Nephron progenitor cell (in vitro differentiated cells): ENCODE measurements at regions not wholly inside any gene's neighbourhood (a gene's known extent, or its start where the extent isn't known, plus 50 kb on each side); places are given as distances from the start of the nearest gene placed in this dataset.
"Not testable (repeated sequence)": the region's sequence is repeated elsewhere in the genome, so short reads cannot be mapped to it uniquely, and the experiment has no call there.

Experiments
- DNase-seq: peaks from one replicate; pipeline ENCODE4 v3.0.0; 2021
- H3K27ac Mint-ChIP-seq: 2 replicates; pipeline ENCODE4 v1.8.0; 2021; ENCODE audit warnings: mild to moderate bottlenecking, moderate library complexity, mixed read lengths
- H3K27me3 Mint-ChIP-seq: 2 replicates; pipeline ENCODE4 v1.8.0; 2021; ENCODE audit warnings: mild to moderate bottlenecking, low read depth, mixed read lengths; ENCODE audit not compliant: poor library complexity
- H3K36me3 Mint-ChIP-seq: 2 replicates; pipeline ENCODE4 v1.8.0; 2021; ENCODE audit warnings: low read depth, mixed read lengths
- H3K4me1 Mint-ChIP-seq: 2 replicates; pipeline ENCODE4 v1.8.0; 2021; ENCODE audit warnings: mixed read lengths
- H3K4me3 Mint-ChIP-seq: 2 replicates; pipeline ENCODE4 v1.8.0; 2021; ENCODE audit warnings: mild to moderate bottlenecking, moderate library complexity, mixed read lengths
- H3K9me3 Mint-ChIP-seq: 2 replicates; pipeline ENCODE4 v1.8.0; 2021; ENCODE audit warnings: mild to moderate bottlenecking, moderate library complexity, mixed read lengths
- TF ChIP-seq, protein P1 (sequence below): fragments of 200-600 bp; sonication (generic); IDR thresholded peaks from 2 replicates; pipeline ENCODE4 v1.5.0; 2021; ENCODE audit warnings: antibody characterized with exemption

DNA sequence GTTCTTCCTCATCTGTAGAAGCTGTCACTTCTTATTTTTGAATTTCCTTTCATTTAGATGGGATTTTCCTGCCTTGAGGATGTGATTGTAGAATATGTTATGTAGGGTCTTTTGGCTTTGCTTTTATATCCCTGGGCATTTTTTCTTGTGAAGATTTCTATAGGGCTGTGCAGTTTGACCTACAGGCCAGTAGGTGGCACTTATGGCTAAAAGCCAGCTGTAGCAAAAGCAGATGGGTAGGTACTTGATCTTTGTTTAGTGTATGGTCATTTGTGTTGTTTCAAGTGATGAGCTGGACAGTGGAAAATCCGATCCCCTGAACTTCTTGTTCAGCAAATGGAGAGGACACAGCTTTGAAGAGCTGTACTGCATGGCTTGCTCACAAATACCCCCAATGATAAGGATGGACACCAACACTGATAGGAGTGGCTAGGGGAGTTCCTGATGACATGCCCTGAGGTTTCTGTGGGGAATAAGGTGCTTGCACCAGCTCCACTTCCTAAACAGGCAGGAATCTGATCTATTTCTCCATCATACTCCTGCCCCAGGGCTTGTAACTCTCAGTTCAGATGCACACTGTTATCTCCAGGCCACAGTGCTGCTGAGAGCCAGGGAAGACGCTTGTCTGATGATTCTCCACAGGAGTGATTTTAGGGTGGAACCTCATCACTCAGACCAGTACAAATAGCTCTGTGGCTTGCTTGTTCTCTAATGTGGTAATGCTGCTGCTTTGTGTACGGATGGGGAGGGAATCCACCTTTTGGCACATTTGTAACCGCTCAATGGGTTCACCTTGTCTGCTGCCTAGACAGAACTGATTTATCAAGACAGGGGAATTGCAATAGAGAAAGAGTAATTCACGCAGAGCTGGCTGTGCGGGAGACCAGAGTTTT lies 417.1 kb upstream of the MAGEB16 start:
- Mint-ChIP-seq H3K4me1 (peaks cover 17% of the 10 kb centered on the region), H3K9me3 (peaks cover 32% of the 10 kb centered on the region), H3K4me3 (no peak overlapping the region), H3K36me3 (no peaks in the 10 kb centered on the region), H3K27me3 (no peaks in the 10 kb centered on the region), H3K27ac (no peak overlapping the region)
- DNase-seq, result no peak
- TF ChIP-seq, protein P1, sequence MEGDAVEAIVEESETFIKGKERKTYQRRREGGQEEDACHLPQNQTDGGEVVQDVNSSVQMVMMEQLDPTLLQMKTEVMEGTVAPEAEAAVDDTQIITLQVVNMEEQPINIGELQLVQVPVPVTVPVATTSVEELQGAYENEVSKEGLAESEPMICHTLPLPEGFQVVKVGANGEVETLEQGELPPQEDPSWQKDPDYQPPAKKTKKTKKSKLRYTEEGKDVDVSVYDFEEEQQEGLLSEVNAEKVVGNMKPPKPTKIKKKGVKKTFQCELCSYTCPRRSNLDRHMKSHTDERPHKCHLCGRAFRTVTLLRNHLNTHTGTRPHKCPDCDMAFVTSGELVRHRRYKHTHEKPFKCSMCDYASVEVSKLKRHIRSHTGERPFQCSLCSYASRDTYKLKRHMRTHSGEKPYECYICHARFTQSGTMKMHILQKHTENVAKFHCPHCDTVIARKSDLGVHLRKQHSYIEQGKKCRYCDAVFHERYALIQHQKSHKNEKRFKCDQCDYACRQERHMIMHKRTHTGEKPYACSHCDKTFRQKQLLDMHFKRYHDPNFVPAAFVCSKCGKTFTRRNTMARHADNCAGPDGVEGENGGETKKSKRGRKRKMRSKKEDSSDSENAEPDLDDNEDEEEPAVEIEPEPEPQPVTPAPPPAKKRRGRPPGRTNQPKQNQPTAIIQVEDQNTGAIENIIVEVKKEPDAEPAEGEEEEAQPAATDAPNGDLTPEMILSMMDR, result peak; percentile 57

- peaks cover 29% of the 10 kb centered on the region for H3K9me3 Mint-ChIP-seq
- H3K4me3 Mint-ChIP-seq, DNase-seq, H3K27ac Mint-ChIP-seq, H3K36me3 Mint-ChIP-seq, H3K27me3 Mint-ChIP-seq: not testable (repeated sequence)
- H3K4me1 Mint-ChIP-seq, result peaks cover 17% of the 10 kb centered on the region
Observed at GRCh38 chrX:35381709-35382108, 416.4 kb upstream of the MAGEB16 start.

DNA sequence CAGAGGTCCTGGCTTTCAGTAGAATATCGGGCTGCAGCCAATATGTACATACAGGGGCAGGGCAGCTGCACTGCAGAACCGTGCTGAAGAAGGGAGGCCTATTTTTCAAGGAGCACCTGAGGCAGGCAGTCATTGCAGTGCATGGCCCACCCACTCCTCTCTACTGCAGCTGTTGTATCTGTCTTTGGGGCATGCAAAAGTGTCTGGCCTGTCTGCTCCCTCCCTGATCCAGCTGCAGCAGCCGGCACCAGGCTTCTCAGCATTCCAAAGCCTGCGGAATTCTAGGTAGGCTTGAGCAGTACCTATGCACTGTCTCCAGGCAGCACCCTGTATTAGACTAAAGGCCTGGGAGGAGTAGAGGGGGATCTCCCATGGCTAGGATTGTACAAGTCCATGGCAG lies 415.2 kb upstream of the MAGEB16 start:
- H3K4me3 Mint-ChIP-seq, result no peak overlapping the region
- peaks cover 33% of the 10 kb centered on the region for H3K9me3 Mint-ChIP-seq
- H3K27me3 Mint-ChIP-seq, result no peaks in the 10 kb centered on the region

GRCh38 chrX:35392232-35392631 lies 405.9 kb upstream of the MAGEB16 start:
- Mint-ChIP-seq H3K36me3 (no peaks in the 10 kb centered on the region), H3K27me3 (no peaks in the 10 kb centered on the region)
- no peak for DNase-seq

More for the DNA sequence above, 415.2 kb upstream of the MAGEB16 start:
- Mint-ChIP-seq H3K36me3 (no peaks in the 10 kb centered on the region), H3K4me1 (peaks cover 17% of the 10 kb centered on the region), H3K27ac (no peak overlapping the region)
- DNase-seq, result no peak
- TF ChIP-seq, protein P1, result no peak

GRCh38 chrX:35406386-35406785 lies 391.8 kb upstream of the MAGEB16 start:
- TF ChIP-seq, protein P1, result no peak
- Mint-ChIP-seq H3K9me3 (peaks cover 29% of the 10 kb centered on the region), H3K27ac (no peak overlapping the region), H3K4me3 (no peak overlapping the region), H3K4me1 (no peaks in the 10 kb centered on the region), H3K36me3 (no peaks in the 10 kb centered on the region), H3K27me3 (no peaks in the 10 kb centered on the region)
- no peak for DNase-seq

More at GRCh38 chrX:35392232-35392631, 405.9 kb upstream of the MAGEB16 start:
- no peaks in the 10 kb centered on the region for H3K4me1 Mint-ChIP-seq
- no peak overlapping the region for H3K4me3 Mint-ChIP-seq
- H3K27ac Mint-ChIP-seq, result no peak overlapping the region
- TF ChIP-seq, protein P1, result no peak
- peaks cover 8% of the 10 kb centered on the region for H3K9me3 Mint-ChIP-seq

GRCh38 chrX:35416782-35417181 lies 381.4 kb upstream of the MAGEB16 start:
- Mint-ChIP-seq H3K9me3 (peaks cover 37% of the 10 kb centered on the region), H3K27me3 (no peaks in the 10 kb centered on the region), H3K27ac (no peak overlapping the region), H3K4me3 (no peak overlapping the region), H3K36me3 (no peaks in the 10 kb centered on the region), H3K4me1 (no peaks in the 10 kb centered on the region)
- DNase-seq, result no peak
- TF ChIP-seq, protein P1, result no peak
